HEK293 (cell line): ENCODE measurements at regions not wholly inside any gene's neighbourhood (a gene's known extent, or its start where the extent isn't known, plus 50 kb on each side); places are given as distances from the start of the nearest gene placed in this dataset.
A peak's percentile ranks its signal among the peaks of the same experiment; 100 is the strongest.

ENCODE experiments used
- CTCF ChIA-PET: fragments of 350-600 bp; formaldehyde crosslinking; extraction: SDS; loops from one replicate; lab custom pipeline; 2021; ENCODE audit warnings: antibody characterized with exemption; lab: Yijun Ruan, JAX
- POLR2A ChIA-PET: fragments of 300-600 bp; formaldehyde crosslinking; extraction: SDS; loops from one replicate; lab custom pipeline; 2020; ENCODE audit warnings: antibody characterized with exemption, inconsistent platforms; lab: Yijun Ruan, JAX
- H3K27ac ChIP-seq: fragments of 200-500 bp; sonication (Bioruptor generic); 2 replicates; pipeline ENCODE4 v1.5.1; 2014; ENCODE audit warnings: low read depth, low read length, control low read depth, inconsistent platforms; ENCODE audit errors: extremely low read depth
- H3K36me3 ChIP-seq, 2 experiments: fragments of 200-500 bp in 1 of 2; sonication (Bioruptor generic) in 1 of 2; 1 replicate in 1 of 2; 2 replicates in 1 of 2; pipeline ENCODE4 v1.5.1; 2014 to 2017; ENCODE audit warnings: inconsistent platforms in 2 of 2, low read length in 2 of 2; ENCODE audit not compliant: control insufficient read depth in 2 of 2, insufficient read depth in 1 of 2
- H3K4me1 ChIP-seq: fragments of 200-500 bp; sonication (Bioruptor generic); 2 replicates; pipeline ENCODE4 v1.5.1; 2014; ENCODE audit warnings: mild to moderate bottlenecking, low read length, inconsistent platforms; ENCODE audit not compliant: control insufficient read depth, insufficient read depth
- H3K4me3 ChIP-seq: 2 replicates; pipeline ENCODE4 v1.5.1; 2011; ENCODE audit warnings: low read depth, mild to moderate bottlenecking, control low read depth, low read length, moderate library complexity
- H3K9me3 ChIP-seq: fragments of 200-500 bp; sonication (Bioruptor generic); 2 replicates; pipeline ENCODE4 v1.5.1; 2014; ENCODE audit warnings: low read depth, low read length, inconsistent platforms; ENCODE audit not compliant: control insufficient read depth, insufficient read depth
- EGR2 ChIP-seq: fragments of 450-650 bp; formaldehyde crosslinking; IDR thresholded peaks from 2 replicates; pipeline ENCODE4 v1.5.1; 2016; ENCODE audit warnings: low read depth, missing biosample characterization, missing genetic modification characterization
- GLIS2 ChIP-seq: fragments of 450-650 bp; formaldehyde crosslinking; IDR thresholded peaks from 2 replicates; pipeline ENCODE4 v1.5.1; 2016; ENCODE audit warnings: missing biosample characterization, missing genetic modification characterization
- KLF10 ChIP-seq: fragments of 450-650 bp; IDR thresholded peaks from 2 replicates; pipeline ENCODE4 v1.5.1; 2018; ENCODE audit warnings: missing biosample characterization, mild to moderate bottlenecking, missing genetic modification characterization
- REST ChIP-seq: fragments of 450-650 bp; formaldehyde crosslinking; IDR thresholded peaks from 2 replicates; pipeline ENCODE4 v1.5.1; 2016; ENCODE audit warnings: missing biosample characterization, missing genetic modification characterization
- SP3 ChIP-seq: fragments of 450-650 bp; formaldehyde crosslinking; IDR thresholded peaks from 2 replicates; pipeline ENCODE4 v1.5.1; 2016; ENCODE audit warnings: missing biosample characterization, missing genetic modification characterization
- ZNF157 ChIP-seq: fragments of 450-650 bp; formaldehyde crosslinking; IDR thresholded peaks from 2 replicates; pipeline ENCODE4 v1.5.1; 2016; ENCODE audit warnings: missing biosample characterization, missing genetic modification characterization
- ZNF248 ChIP-seq: fragments of 450-650 bp; formaldehyde crosslinking; IDR thresholded peaks from 2 replicates; pipeline ENCODE4 v1.5.1; 2017; ENCODE audit warnings: missing biosample characterization, missing genetic modification characterization
- ZNF473 ChIP-seq: fragments of 450-650 bp; formaldehyde crosslinking; IDR thresholded peaks from 2 replicates; pipeline ENCODE4 v1.5.1; 2017; ENCODE audit warnings: missing biosample characterization, missing genetic modification characterization
- ZNF600 ChIP-seq: fragments of 450-650 bp; formaldehyde crosslinking; IDR thresholded peaks from 2 replicates; pipeline ENCODE4 v1.5.1; 2016; ENCODE audit warnings: missing biosample characterization, missing genetic modification characterization
- ZNF610 ChIP-seq: fragments of 450-650 bp; formaldehyde crosslinking; IDR thresholded peaks from 2 replicates; pipeline ENCODE4 v1.5.1; 2016; ENCODE audit warnings: missing biosample characterization, missing genetic modification characterization, borderline replicate concordance
- ZSCAN4 ChIP-seq: fragments of 450-650 bp; formaldehyde crosslinking; IDR thresholded peaks from 2 replicates; pipeline ENCODE4 v1.5.1; 2017; ENCODE audit warnings: missing biosample characterization, missing genetic modification characterization
- TF ChIP-seq, protein P1 (sequence below): fragments of 450-650 bp; formaldehyde crosslinking; IDR thresholded peaks from 2 replicates; pipeline ENCODE4 v1.5.1; 2016; ENCODE audit warnings: missing biosample characterization, missing genetic modification characterization
- TF ChIP-seq, protein P2 (sequence below): fragments of 450-650 bp; formaldehyde crosslinking; IDR thresholded peaks from 2 replicates; pipeline ENCODE4 v1.5.1; 2016; ENCODE audit warnings: missing biosample characterization, missing genetic modification characterization
- TF ChIP-seq, protein P3 (sequence below): fragments of 450-650 bp; formaldehyde crosslinking; IDR thresholded peaks from 2 replicates; pipeline ENCODE4 v1.5.1; 2016; ENCODE audit warnings: missing biosample characterization, missing genetic modification characterization
- TF ChIP-seq, protein P4 (sequence below): fragments of 450-650 bp; formaldehyde crosslinking; IDR thresholded peaks from 2 replicates; pipeline ENCODE4 v1.5.1; 2016; ENCODE audit warnings: missing biosample characterization, missing genetic modification characterization

GRCh38 chr6:16966791-16967469 lies 134.9 kb upstream of the STMND1 start (continued):
- no peak for TF ChIP-seq ZNF248 (tag by site-specific recombination)

GRCh38 chr6:16965689-16966088 lies 136.2 kb upstream of the STMND1 start:
- ChIA-PET POLR2A (no interaction called here), CTCF (interaction anchor here (0.5 to 8.3 kb wide), 56 partner anchors 7 to 633 kb away, joined by 3 to 94 read pairs (median 4); partner anchors contain the start of gene ATXN1)

GRCh38 chr6:16964553-16965499 lies 137.0 kb upstream of the STMND1 start:
- H3K36me3 ChIP-seq, result no peaks in the 10 kb centered on the region
- no peaks in the 10 kb centered on the region for H3K9me3 ChIP-seq
- no peak overlapping the region for H3K4me3 ChIP-seq
- H3K4me1 ChIP-seq, result no peaks in the 10 kb centered on the region
- POLR2A ChIA-PET, result interaction anchor here (0.5 to 1.5 kb wide), 3 partner anchors 12 to 210 kb away, joined by 3 read pairs; no protein-coding TSS in a partner anchor
- H3K27ac ChIP-seq, result no peak overlapping the region
- CTCF ChIA-PET, result interaction anchor here (0.5 to 8.3 kb wide), 68 partner anchors 8 to 1188 kb away, joined by 3 to 94 read pairs (median 4); partner anchors contain the start of gene ATXN1
- TF ChIP-seq, protein P1, sequence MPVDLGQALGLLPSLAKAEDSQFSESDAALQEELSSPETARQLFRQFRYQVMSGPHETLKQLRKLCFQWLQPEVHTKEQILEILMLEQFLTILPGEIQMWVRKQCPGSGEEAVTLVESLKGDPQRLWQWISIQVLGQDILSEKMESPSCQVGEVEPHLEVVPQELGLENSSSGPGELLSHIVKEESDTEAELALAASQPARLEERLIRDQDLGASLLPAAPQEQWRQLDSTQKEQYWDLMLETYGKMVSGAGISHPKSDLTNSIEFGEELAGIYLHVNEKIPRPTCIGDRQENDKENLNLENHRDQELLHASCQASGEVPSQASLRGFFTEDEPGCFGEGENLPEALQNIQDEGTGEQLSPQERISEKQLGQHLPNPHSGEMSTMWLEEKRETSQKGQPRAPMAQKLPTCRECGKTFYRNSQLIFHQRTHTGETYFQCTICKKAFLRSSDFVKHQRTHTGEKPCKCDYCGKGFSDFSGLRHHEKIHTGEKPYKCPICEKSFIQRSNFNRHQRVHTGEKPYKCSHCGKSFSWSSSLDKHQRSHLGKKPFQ (tag by site-specific recombination), result no peak
- peak; percentile 96 for TF ChIP-seq ZNF600
- no peak; the same call in none of the 2 replicates for TF ChIP-seq REST (tag by site-specific recombination)
- 0 out of 2 replicates have a peak, but pooled peaks have one; percentile 12 for TF ChIP-seq KLF10 (tag by site-specific recombination)
- TF ChIP-seq ZSCAN4 (tag by site-specific recombination), result no peak
- no peak for TF ChIP-seq ZNF248 (tag by site-specific recombination)
- 0 out of 2 replicates have a peak, but pooled peaks have one; percentile 64 for TF ChIP-seq ZNF610 (tag by site-specific recombination)
- TF ChIP-seq, protein P2, sequence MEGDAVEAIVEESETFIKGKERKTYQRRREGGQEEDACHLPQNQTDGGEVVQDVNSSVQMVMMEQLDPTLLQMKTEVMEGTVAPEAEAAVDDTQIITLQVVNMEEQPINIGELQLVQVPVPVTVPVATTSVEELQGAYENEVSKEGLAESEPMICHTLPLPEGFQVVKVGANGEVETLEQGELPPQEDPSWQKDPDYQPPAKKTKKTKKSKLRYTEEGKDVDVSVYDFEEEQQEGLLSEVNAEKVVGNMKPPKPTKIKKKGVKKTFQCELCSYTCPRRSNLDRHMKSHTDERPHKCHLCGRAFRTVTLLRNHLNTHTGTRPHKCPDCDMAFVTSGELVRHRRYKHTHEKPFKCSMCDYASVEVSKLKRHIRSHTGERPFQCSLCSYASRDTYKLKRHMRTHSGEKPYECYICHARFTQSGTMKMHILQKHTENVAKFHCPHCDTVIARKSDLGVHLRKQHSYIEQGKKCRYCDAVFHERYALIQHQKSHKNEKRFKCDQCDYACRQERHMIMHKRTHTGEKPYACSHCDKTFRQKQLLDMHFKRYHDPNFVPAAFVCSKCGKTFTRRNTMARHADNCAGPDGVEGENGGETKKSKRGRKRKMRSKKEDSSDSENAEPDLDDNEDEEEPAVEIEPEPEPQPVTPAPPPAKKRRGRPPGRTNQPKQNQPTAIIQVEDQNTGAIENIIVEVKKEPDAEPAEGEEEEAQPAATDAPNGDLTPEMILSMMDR, result peak; percentile 93
- TF ChIP-seq SP3 (tag by site-specific recombination), result peak; percentile 37
- no peak for TF ChIP-seq ZNF473 (tag by site-specific recombination)
- TF ChIP-seq, protein P3, sequence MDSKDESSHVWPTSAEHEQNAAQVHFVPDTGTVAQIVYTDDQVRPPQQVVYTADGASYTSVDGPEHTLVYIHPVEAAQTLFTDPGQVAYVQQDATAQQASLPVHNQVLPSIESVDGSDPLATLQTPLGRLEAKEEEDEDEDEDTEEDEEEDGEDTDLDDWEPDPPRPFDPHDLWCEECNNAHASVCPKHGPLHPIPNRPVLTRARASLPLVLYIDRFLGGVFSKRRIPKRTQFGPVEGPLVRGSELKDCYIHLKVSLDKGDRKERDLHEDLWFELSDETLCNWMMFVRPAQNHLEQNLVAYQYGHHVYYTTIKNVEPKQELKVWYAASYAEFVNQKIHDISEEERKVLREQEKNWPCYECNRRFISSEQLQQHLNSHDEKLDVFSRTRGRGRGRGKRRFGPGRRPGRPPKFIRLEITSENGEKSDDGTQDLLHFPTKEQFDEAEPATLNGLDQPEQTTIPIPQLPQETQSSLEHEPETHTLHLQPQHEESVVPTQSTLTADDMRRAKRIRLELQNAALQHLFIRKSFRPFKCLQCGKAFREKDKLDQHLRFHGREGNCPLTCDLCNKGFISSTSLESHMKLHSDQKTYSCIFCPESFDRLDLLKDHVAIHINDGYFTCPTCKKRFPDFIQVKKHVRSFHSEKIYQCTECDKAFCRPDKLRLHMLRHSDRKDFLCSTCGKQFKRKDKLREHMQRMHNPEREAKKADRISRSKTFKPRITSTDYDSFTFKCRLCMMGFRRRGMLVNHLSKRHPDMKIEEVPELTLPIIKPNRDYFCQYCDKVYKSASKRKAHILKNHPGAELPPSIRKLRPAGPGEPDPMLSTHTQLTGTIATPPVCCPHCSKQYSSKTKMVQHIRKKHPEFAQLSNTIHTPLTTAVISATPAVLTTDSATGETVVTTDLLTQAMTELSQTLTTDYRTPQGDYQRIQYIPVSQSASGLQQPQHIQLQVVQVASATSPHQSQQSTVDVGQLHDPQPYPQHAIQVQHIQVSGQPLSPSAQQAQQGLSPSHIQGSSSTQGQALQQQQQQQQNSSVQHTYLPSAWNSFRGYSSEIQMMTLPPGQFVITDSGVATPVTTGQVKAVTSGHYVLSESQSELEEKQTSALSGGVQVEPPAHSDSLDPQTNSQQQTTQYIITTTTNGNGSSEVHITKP (tag by site-specific recombination), result peak; percentile 80
- TF ChIP-seq EGR2 (tag by site-specific recombination), result no peak

More at GRCh38 chr6:16965689-16966088, 136.2 kb upstream of the STMND1 start:
- Histone ChIP-seq H3K27ac (no peak overlapping the region), H3K36me3 (no peaks in the 10 kb centered on the region), H3K4me1 (no peaks in the 10 kb centered on the region), H3K4me3 (no peak overlapping the region), H3K9me3 (no peaks in the 10 kb centered on the region)
- TF ChIP-seq ZNF157 (tag by site-specific recombination) (no peak), GLIS2 (tag by site-specific recombination) (no peak)
- TF ChIP-seq, protein P4, sequence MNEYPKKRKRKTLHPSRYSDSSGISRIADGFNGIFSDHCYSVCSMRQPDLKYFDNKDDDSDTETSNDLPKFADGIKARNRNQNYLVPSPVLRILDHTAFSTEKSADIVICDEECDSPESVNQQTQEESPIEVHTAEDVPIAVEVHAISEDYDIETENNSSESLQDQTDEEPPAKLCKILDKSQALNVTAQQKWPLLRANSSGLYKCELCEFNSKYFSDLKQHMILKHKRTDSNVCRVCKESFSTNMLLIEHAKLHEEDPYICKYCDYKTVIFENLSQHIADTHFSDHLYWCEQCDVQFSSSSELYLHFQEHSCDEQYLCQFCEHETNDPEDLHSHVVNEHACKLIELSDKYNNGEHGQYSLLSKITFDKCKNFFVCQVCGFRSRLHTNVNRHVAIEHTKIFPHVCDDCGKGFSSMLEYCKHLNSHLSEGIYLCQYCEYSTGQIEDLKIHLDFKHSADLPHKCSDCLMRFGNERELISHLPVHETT (tag by site-specific recombination), result no peak
